Cardiac muscle cell (in vitro differentiated cells and primary cell): ENCODE measurements at regions not wholly inside any gene's neighbourhood (a gene's known extent, or its start where the extent isn't known, plus 50 kb on each side); places are given as distances from the start of the nearest gene placed in this dataset.
A peak's percentile ranks its signal among the peaks of the same experiment; 100 is the strongest.

Source experiments
- DNase-seq, 2 donors: peaks; one replicate each; pipeline versions ENCODE4 v3.0.0 to v3.0.0-alpha.2; 2010 to 2017; ENCODE audit warnings: low read depth in 1 of 2, low spot score in 1 of 2
- H3K27ac ChIP-seq: fragments of 200-600 bp; sonication (generic); 2 replicates; pipeline ENCODE4 v1.5.1; 2016
- H3K27me3 ChIP-seq: fragments of 200-600 bp; sonication (generic); 2 replicates; pipeline ENCODE4 v1.6.0; 2016; ENCODE audit warnings: control low read depth
- H3K36me3 ChIP-seq: fragments of 200-600 bp; sonication (generic); 2 replicates; pipeline ENCODE4 v1.5.1; 2016; ENCODE audit warnings: control low read depth
- H3K4me1 ChIP-seq: fragments of 200-600 bp; sonication (generic); 2 replicates; pipeline ENCODE4 v1.8.1; 2017; ENCODE audit warnings: low read depth, mild to moderate bottlenecking, mixed run types
- H3K4me3 ChIP-seq: fragments of 200-600 bp; sonication (generic); 2 replicates; pipeline ENCODE4 v1.5.1; 2016; ENCODE audit warnings: mild to moderate bottlenecking
- H3K9me3 ChIP-seq: fragments of 200-600 bp; sonication (generic); 2 replicates; pipeline ENCODE4 v1.5.1; 2017; ENCODE audit warnings: low read depth, mild to moderate bottlenecking, control low read depth
- CTCF ChIP-seq: IDR thresholded peaks from 2 replicates; pipeline ENCODE4 v1.5.1; 2012; ENCODE audit warnings: low read depth, mild to moderate bottlenecking, low read length

- no peak for DNase-seq
- no peaks in the 10 kb centered on the region for H3K27me3 ChIP-seq
- H3K9me3 ChIP-seq = no peaks in the 10 kb centered on the region
- no peak overlapping the region for H3K4me3 ChIP-seq
- TF ChIP-seq CTCF = no peak
- no peaks in the 10 kb centered on the region for H3K36me3 ChIP-seq
- no peak overlapping the region for H3K27ac ChIP-seq
- no peaks in the 10 kb centered on the region for H3K4me1 ChIP-seq
Observed at GRCh38 chr4:178993306-178993705, 1551.1 kb upstream of the AGA start.

- no peak for DNase-seq
- no peak overlapping the region for H3K4me3 ChIP-seq
Observed at GRCh38 chr4:179001918-179002317, 1559.7 kb upstream of the AGA start.

GRCh38 chr4:179007755-179008154, 1565.5 kb upstream of the AGA start:
- peak in 1 of 2 donors; percentile 34 for DNase-seq
- H3K36me3 ChIP-seq = no peaks in the 10 kb centered on the region
- H3K4me1 ChIP-seq = peaks cover 4% of the 10 kb centered on the region
- H3K27me3 ChIP-seq = no peaks in the 10 kb centered on the region
- peak overlapping the region; percentile 45 for H3K27ac ChIP-seq
- no peak for TF ChIP-seq CTCF
- H3K9me3 ChIP-seq = no peaks in the 10 kb centered on the region
- no peak overlapping the region for H3K4me3 ChIP-seq

More at GRCh38 chr4:179001918-179002317, 1559.7 kb upstream of the AGA start:
- no peaks in the 10 kb centered on the region for H3K36me3 ChIP-seq
- no peak overlapping the region for H3K27ac ChIP-seq
- H3K4me1 ChIP-seq = no peaks in the 10 kb centered on the region
- H3K9me3 ChIP-seq = no peaks in the 10 kb centered on the region
- no peaks in the 10 kb centered on the region for H3K27me3 ChIP-seq
- no peak for TF ChIP-seq CTCF

GRCh38 chr4:179017581-179017980, 1575.3 kb upstream of the AGA start:
- no peak for TF ChIP-seq CTCF
- Histone ChIP-seq H3K4me3 (no peak overlapping the region), H3K36me3 (no peaks in the 10 kb centered on the region), H3K27me3 (no peaks in the 10 kb centered on the region), H3K9me3 (no peaks in the 10 kb centered on the region), H3K4me1 (no peaks in the 10 kb centered on the region), H3K27ac (no peak overlapping the region)
- DNase-seq = no peak

GRCh38 chr4:179027569-179027968, 1585.3 kb upstream of the AGA start:
- TF ChIP-seq CTCF = no peak
- no peak for DNase-seq
- Histone ChIP-seq H3K4me1 (no peaks in the 10 kb centered on the region), H3K27me3 (no peaks in the 10 kb centered on the region), H3K36me3 (no peaks in the 10 kb centered on the region), H3K4me3 (no peak overlapping the region), H3K9me3 (no peaks in the 10 kb centered on the region), H3K27ac (no peak overlapping the region)

GRCh38 chr4:179028321-179028720, 1586.1 kb upstream of the AGA start:
- Histone ChIP-seq H3K9me3 (no peaks in the 10 kb centered on the region), H3K4me3 (no peak overlapping the region), H3K4me1 (no peaks in the 10 kb centered on the region), H3K27me3 (no peaks in the 10 kb centered on the region), H3K36me3 (no peaks in the 10 kb centered on the region), H3K27ac (no peak overlapping the region)
- no peak for DNase-seq
- TF ChIP-seq CTCF = no peak
